Vagina (tissue), 2 donors: ENCODE measurements at regions not wholly inside any gene's neighbourhood (a gene's known extent, or its start where the extent isn't known, plus 50 kb on each side); places are given as distances from the start of the nearest gene placed in this dataset.

ENCODE experiments used
- DNase-seq, 2 donors: peaks; one replicate each; pipeline ENCODE4 v3.0.0-alpha.2; 2017; ENCODE audit errors: extremely low spot score in 2 of 2
- H3K27ac ChIP-seq: fragments of 200-600 bp; sonication (generic); one replicate; pipeline ENCODE4 v1.5.1; 2019
- H3K27me3 ChIP-seq: fragments of 200-600 bp; sonication (generic); one replicate; pipeline ENCODE4 v1.5.1; 2019
- H3K36me3 ChIP-seq, 2 donors: fragments of 200-600 bp; sonication (generic); one replicate each; pipeline ENCODE4 v1.5.1; 2017 to 2019
- H3K4me1 ChIP-seq: fragments of 200-600 bp; sonication (generic); one replicate; pipeline ENCODE4 v1.5.1; 2019
- H3K4me3 ChIP-seq, 2 donors: fragments of 200-600 bp; sonication (generic); 1 replicate in 1 of 2; 2 replicates in 1 of 2; pipeline ENCODE4 v1.5.1; 2016 to 2019
- H3K9me3 ChIP-seq: fragments of 200-600 bp; sonication (generic); one replicate; pipeline ENCODE4 v1.5.1; 2019
- CTCF ChIP-seq, 3 experiments: fragments of 450-650 bp in 2 of 3; fragments of 200-600 bp in 1 of 3; sonication (generic) in 1 of 3; IDR thresholded peaks; one replicate each; pipeline ENCODE4 v1.5.1; 2017 to 2019; ENCODE audit warnings: antibody characterized with exemption in 3 of 3, mild to moderate bottlenecking in 2 of 3, moderate library complexity in 2 of 3
- POLR2A ChIP-seq, 2 donors: fragments of 450-650 bp; IDR thresholded peaks; one replicate each; pipeline ENCODE4 v1.6.1; 2017; ENCODE audit warnings: antibody characterized with exemption in 2 of 2, mild to moderate bottlenecking in 2 of 2, moderate library complexity in 2 of 2
- POLR2AphosphoS5 ChIP-seq, 2 donors: sonication (generic); formaldehyde crosslinking; IDR thresholded peaks; one replicate each; pipeline ENCODE4 v1.9.0; 2017; ENCODE audit warnings: antibody characterized with exemption in 2 of 2, mild to moderate bottlenecking in 2 of 2, low read depth in 1 of 2; ENCODE audit not compliant: insufficient read depth in 1 of 2
- intact Hi-C: fragments of 100-400 bp; cut with DNase I; formaldehyde crosslinking; loops from one replicate; pipeline ENCODE4 v1.15.1; 2023

GRCh38 chr2:106304612-106305184 is 110.6 kb upstream of the UXS1 start:
- H3K27ac ChIP-seq: no peak overlapping the region
- no peak for DNase-seq
- no peaks in the 10 kb centered on the region for H3K27me3 ChIP-seq
- no peak for TF ChIP-seq POLR2A (IDR thresholded peaks at IDR 0.05)
- TF ChIP-seq POLR2AphosphoS5 (IDR thresholded peaks at IDR 0.05; ENCODE audit: insufficient read depth in 1 of 2, low read depth in 1 of 2): no peak
- TF ChIP-seq CTCF (IDR thresholded peaks at IDR 0.05): no peak
- no peaks in the 10 kb centered on the region for H3K4me1 ChIP-seq
- H3K9me3 ChIP-seq: no peaks in the 10 kb centered on the region
- H3K4me3 ChIP-seq: no peak overlapping the region
- intact Hi-C loops: no loop called here
- H3K36me3 ChIP-seq: no peaks in the 10 kb centered on the region

DNA sequence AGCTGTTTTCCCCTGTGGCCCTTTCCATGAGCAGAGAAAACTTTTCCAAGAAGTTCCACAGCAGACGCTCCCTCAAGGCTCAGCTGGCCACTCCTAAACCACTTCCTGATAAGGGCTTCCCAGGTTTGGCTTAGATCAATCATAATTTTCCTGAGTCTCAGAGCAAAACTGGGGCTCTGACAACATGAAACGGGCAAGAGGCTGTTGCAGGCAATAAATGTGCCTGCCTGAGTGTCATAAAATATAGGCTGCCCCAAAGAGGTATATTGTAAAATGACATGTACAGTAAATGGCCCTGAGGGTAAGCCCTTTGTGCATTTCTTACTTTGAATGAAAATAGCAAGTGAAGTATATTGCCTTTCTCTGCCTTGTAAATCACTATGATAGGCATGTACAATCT is 105.6 kb upstream of the UXS1 start:
- H3K27ac ChIP-seq: no peak overlapping the region
- H3K36me3 ChIP-seq: no peaks in the 10 kb centered on the region
- no peaks in the 10 kb centered on the region for H3K27me3 ChIP-seq
- TF ChIP-seq POLR2A (IDR thresholded peaks at IDR 0.05) (no peak), CTCF (IDR thresholded peaks at IDR 0.05) (no peak), POLR2AphosphoS5 (IDR thresholded peaks at IDR 0.05; ENCODE audit: insufficient read depth in 1 of 2, low read depth in 1 of 2) (no peak)
- H3K9me3 ChIP-seq: no peaks in the 10 kb centered on the region
- intact Hi-C loops: no loop called here
- H3K4me3 ChIP-seq: no peak overlapping the region
- no peak for DNase-seq
- H3K4me1 ChIP-seq: no peaks in the 10 kb centered on the region

GRCh38 chr2:106296182-106296815 is 102.2 kb upstream of the UXS1 start:
- Histone ChIP-seq H3K36me3 (no peaks in the 10 kb centered on the region), H3K27ac (no peak overlapping the region), H3K4me1 (no peaks in the 10 kb centered on the region), H3K4me3 (no peak overlapping the region), H3K27me3 (no peaks in the 10 kb centered on the region), H3K9me3 (no peaks in the 10 kb centered on the region)
- DNase-seq: no peak
- TF ChIP-seq POLR2AphosphoS5 (IDR thresholded peaks at IDR 0.05; ENCODE audit: insufficient read depth in 1 of 2, low read depth in 1 of 2) (no peak), CTCF (IDR thresholded peaks at IDR 0.05) (no peak), POLR2A (IDR thresholded peaks at IDR 0.05) (no peak)
- intact Hi-C loops: no loop called here

DNA sequence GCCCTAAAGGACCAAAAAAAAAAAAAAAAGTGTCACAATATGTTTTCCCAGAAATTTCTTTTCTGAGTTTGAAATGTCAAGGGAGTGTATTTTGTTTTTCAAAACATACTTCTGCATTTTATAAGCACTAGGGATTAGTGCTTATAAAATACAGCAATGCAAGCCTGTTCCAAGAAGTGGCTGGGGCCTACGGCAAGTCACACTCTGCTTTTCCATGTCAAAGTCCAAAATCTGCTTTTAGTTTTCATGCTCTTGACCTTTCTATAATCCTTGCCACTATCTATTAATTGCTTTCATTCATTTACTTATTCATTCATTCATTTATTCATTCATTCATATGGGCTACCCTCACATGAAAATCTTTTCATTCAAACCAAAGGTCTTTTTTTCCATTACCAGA is 100.1 kb upstream of the UXS1 start:
- Histone ChIP-seq H3K4me1 (no peaks in the 10 kb centered on the region), H3K27me3 (no peaks in the 10 kb centered on the region), H3K27ac (no peak overlapping the region), H3K36me3 (no peaks in the 10 kb centered on the region), H3K9me3 (no peaks in the 10 kb centered on the region), H3K4me3 (no peak overlapping the region)
- no peak for DNase-seq
- TF ChIP-seq POLR2A (IDR thresholded peaks at IDR 0.05) (no peak), CTCF (IDR thresholded peaks at IDR 0.05) (no peak), POLR2AphosphoS5 (IDR thresholded peaks at IDR 0.05; ENCODE audit: insufficient read depth in 1 of 2, low read depth in 1 of 2) (no peak)
- intact Hi-C loops: no loop called here

DNA sequence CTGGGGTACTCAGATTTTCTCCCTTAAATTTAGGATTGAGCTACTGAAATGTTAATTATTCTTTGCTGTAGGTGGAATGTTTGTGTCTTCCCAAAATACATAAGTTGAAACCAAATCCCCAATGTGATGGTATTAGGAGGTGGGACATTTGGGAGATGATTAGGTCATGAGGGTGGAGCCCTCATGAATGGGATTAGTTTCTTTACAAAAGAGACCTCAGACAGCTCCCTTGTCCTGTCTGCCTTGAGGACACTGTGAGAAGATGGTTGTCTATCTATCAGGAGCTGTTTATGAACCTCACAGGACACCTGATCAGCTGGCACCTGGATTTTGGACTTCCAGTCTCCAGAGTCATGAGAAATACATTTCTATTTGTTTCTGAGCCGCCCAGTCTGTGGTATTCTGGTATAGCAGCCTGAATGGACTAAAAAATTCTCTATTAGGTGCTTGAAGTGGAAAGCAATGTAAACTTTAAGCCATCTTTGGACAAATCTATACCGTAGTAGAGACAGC is 99.2 kb upstream of the UXS1 start:
- Histone ChIP-seq H3K27ac (no peak overlapping the region), H3K4me1 (no peaks in the 10 kb centered on the region), H3K27me3 (no peaks in the 10 kb centered on the region), H3K36me3 (no peaks in the 10 kb centered on the region), H3K4me3 (no peak overlapping the region), H3K9me3 (no peaks in the 10 kb centered on the region)
- TF ChIP-seq POLR2A (IDR thresholded peaks at IDR 0.05) (no peak), POLR2AphosphoS5 (IDR thresholded peaks at IDR 0.05; ENCODE audit: insufficient read depth in 1 of 2, low read depth in 1 of 2) (no peak), CTCF (IDR thresholded peaks at IDR 0.05) (no peak)
- intact Hi-C loops: no loop called here
- no peak for DNase-seq
